H1 (cell line): ENCODE measurements at regions not wholly inside any gene's neighbourhood (a gene's known extent, or its start where the extent isn't known, plus 50 kb on each side); places are given as distances from the start of the nearest gene placed in this dataset.

Experiments
- BRCA1 ChIP-seq: IDR thresholded peaks from 2 replicates; pipeline ENCODE4 v1.6.1; 2012; ENCODE audit warnings: low read depth, low read length, improper control_type of control experiment
- CBX5 ChIP-seq: fragments of 300-800, 300-1000 bp; sonication (generic); IDR thresholded peaks from 2 replicates; pipeline ENCODE4 v1.7.1; 2016; ENCODE audit warnings: antibody characterized with exemption, low read length, low read depth
- CHD7 ChIP-seq: fragments of 300-600 bp; sonication (generic); IDR thresholded peaks from 2 replicates; pipeline ENCODE4 v1.7.1; 2012; ENCODE audit warnings: low read length, moderate library complexity, mild to moderate bottlenecking, inconsistent platforms; ENCODE audit not compliant: insufficient replicate concordance
- RFX5 ChIP-seq: IDR thresholded peaks from 2 replicates; pipeline ENCODE4 v1.6.1; 2011; ENCODE audit warnings: low read depth, low read length, improper control_type of control experiment, borderline replicate concordance
- RXRA ChIP-seq: IDR thresholded peaks from 2 replicates; pipeline ENCODE4 v1.6.1; 2011; ENCODE audit warnings: low read depth, mild to moderate bottlenecking, low read length, moderate library complexity; ENCODE audit not compliant: insufficient read depth
- SIX5 ChIP-seq: IDR thresholded peaks from 2 replicates; pipeline ENCODE4 v1.6.1; 2011; ENCODE audit warnings: mild to moderate bottlenecking, low read depth, low read length
- SP2 ChIP-seq: IDR thresholded peaks from 2 replicates; pipeline ENCODE4 v1.6.1; 2012; ENCODE audit warnings: mild to moderate bottlenecking, low read length, inconsistent platforms

GRCh38 chr1:20426371-20426770 lies 59.6 kb downstream of the CAMK2N1 start (continued):
- no peak for TF ChIP-seq CHD7
- no peak for TF ChIP-seq CBX5
- TF ChIP-seq RXRA: no peak
- TF ChIP-seq RFX5: no peak
- no peak for TF ChIP-seq SIX5
- no peak for TF ChIP-seq BRCA1
- no peak for TF ChIP-seq SP2
